ENCODE measurements at regions not wholly inside any gene's neighbourhood (a gene's known extent, or its start where the extent isn't known, plus 50 kb on each side); places are given as distances from the start of the nearest gene placed in this dataset.

- TF ChIP-seq, protein P1, sequence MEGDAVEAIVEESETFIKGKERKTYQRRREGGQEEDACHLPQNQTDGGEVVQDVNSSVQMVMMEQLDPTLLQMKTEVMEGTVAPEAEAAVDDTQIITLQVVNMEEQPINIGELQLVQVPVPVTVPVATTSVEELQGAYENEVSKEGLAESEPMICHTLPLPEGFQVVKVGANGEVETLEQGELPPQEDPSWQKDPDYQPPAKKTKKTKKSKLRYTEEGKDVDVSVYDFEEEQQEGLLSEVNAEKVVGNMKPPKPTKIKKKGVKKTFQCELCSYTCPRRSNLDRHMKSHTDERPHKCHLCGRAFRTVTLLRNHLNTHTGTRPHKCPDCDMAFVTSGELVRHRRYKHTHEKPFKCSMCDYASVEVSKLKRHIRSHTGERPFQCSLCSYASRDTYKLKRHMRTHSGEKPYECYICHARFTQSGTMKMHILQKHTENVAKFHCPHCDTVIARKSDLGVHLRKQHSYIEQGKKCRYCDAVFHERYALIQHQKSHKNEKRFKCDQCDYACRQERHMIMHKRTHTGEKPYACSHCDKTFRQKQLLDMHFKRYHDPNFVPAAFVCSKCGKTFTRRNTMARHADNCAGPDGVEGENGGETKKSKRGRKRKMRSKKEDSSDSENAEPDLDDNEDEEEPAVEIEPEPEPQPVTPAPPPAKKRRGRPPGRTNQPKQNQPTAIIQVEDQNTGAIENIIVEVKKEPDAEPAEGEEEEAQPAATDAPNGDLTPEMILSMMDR (IDR thresholded peaks at IDR 0.05; ENCODE audit: insufficient read depth, low read length, poor library complexity, severe bottlenecking) = no peak
- no peak for TF ChIP-seq EZH2phosphoT487 (conservative IDR thresholded peaks at IDR 0.05; ENCODE audit: low read length)
Observed at GRCh38 chr4:54992266-54992665, 133.1 kb downstream of the KDR start.

All from SU-DHL-6 (cell line).